HEK293T (cell line): ENCODE measurements at regions not wholly inside any gene's neighbourhood (a gene's known extent, or its start where the extent isn't known, plus 50 kb on each side); places are given as distances from the start of the nearest gene placed in this dataset.

Experiments
- ARNT ChIP-seq: fragments of 450-650 bp; IDR thresholded peaks from 2 replicates; pipeline ENCODE4 v1.6.1; 2017; ENCODE audit warnings: mild to moderate bottlenecking
- BHLHE40 ChIP-seq: fragments of 450-650 bp; IDR thresholded peaks from 2 replicates; pipeline ENCODE4 v1.6.1; 2016; ENCODE audit warnings: mild to moderate bottlenecking, moderate library complexity, borderline replicate concordance
- ELF4 ChIP-seq: fragments of 450-650 bp; IDR thresholded peaks from 2 replicates; pipeline ENCODE4 v1.6.1; 2017; ENCODE audit warnings: antibody characterized with exemption
- FOXK2 ChIP-seq: fragments of 450-650 bp; IDR thresholded peaks from 2 replicates; pipeline ENCODE4 v1.6.1; 2016; ENCODE audit warnings: mild to moderate bottlenecking
- NFRKB ChIP-seq: fragments of 450-650 bp; IDR thresholded peaks from 2 replicates; pipeline ENCODE4 v1.6.1; 2016; ENCODE audit warnings: mild to moderate bottlenecking, moderate library complexity
- SP1 ChIP-seq: fragments of 450-650 bp; IDR thresholded peaks from 2 replicates; pipeline ENCODE4 v1.6.1; 2017
- SUZ12 ChIP-seq: fragments of 450-650 bp; IDR thresholded peaks from 2 replicates; pipeline ENCODE4 v1.6.1; 2016; ENCODE audit warnings: mild to moderate bottlenecking
- TARDBP ChIP-seq: fragments of 450-650 bp; IDR thresholded peaks from 2 replicates; pipeline ENCODE4 v1.6.1; 2016
- ZNF384 ChIP-seq: fragments of 450-650 bp; IDR thresholded peaks from 2 replicates; pipeline ENCODE4 v1.6.1; 2016

- TF ChIP-seq SUZ12 (no peak), TARDBP (no peak), BHLHE40 (no peak), NFRKB (no peak), FOXK2 (no peak), ARNT (no peak), SP1 (no peak), ZNF384 (no peak), ELF4 (no peak)
Observed at GRCh38 chr10:21077681-21078080, 180.6 kb upstream of the NEBL start.
